ENCODE measurements at regions not wholly inside any gene's neighbourhood (a gene's known extent, or its start where the extent isn't known, plus 50 kb on each side); places are given as distances from the start of the nearest gene placed in this dataset.

- no peak for DNase-seq
Measured at GRCh38 chr6:7664003-7664402, 61.9 kb upstream of the BMP6 start.

GRCh38 chr6:7668936-7669335 is 57.0 kb upstream of the BMP6 start:
- DNase-seq = no peak

- no peak for DNase-seq
Measured at GRCh38 chr6:7669742-7670141, 56.2 kb upstream of the BMP6 start.

- DNase-seq = no peak
Measured at GRCh38 chr6:7671076-7671475, 54.8 kb upstream of the BMP6 start.

GRCh38 chr6:7671581-7671980 is 54.3 kb upstream of the BMP6 start:
- no peak for DNase-seq

- no peak for DNase-seq
Measured at GRCh38 chr6:7672066-7673062, 53.5 kb upstream of the BMP6 start.

- DNase-seq = peak in 1 of 56 donors; percentile 2
Measured at GRCh38 chr6:7673063-7673536, 52.8 kb upstream of the BMP6 start.

GRCh38 chr6:7674291-7674690 is 51.6 kb upstream of the BMP6 start:
- DNase-seq = no peak

- DNase-seq = no peak
Measured at GRCh38 chr6:7675353-7675945, 50.5 kb upstream of the BMP6 start.

Data from amygdala (tissue), 56 donors.